ENCODE measurements at regions not wholly inside any gene's neighbourhood (a gene's known extent, or its start where the extent isn't known, plus 50 kb on each side); places are given as distances from the start of the nearest gene placed in this dataset.
"Not testable (repeated sequence)": the region's sequence is repeated elsewhere in the genome, so short reads cannot be mapped to it uniquely, and the experiment has no call there.

GRCh38 chr17:72372185-72372584 lies 251.4 kb downstream of the SOX9 start:
- DNase-seq = no peak

- DNase-seq = no peak
Observed at GRCh38 chr17:72373910-72374741, 253.3 kb downstream of the SOX9 start.

DNA sequence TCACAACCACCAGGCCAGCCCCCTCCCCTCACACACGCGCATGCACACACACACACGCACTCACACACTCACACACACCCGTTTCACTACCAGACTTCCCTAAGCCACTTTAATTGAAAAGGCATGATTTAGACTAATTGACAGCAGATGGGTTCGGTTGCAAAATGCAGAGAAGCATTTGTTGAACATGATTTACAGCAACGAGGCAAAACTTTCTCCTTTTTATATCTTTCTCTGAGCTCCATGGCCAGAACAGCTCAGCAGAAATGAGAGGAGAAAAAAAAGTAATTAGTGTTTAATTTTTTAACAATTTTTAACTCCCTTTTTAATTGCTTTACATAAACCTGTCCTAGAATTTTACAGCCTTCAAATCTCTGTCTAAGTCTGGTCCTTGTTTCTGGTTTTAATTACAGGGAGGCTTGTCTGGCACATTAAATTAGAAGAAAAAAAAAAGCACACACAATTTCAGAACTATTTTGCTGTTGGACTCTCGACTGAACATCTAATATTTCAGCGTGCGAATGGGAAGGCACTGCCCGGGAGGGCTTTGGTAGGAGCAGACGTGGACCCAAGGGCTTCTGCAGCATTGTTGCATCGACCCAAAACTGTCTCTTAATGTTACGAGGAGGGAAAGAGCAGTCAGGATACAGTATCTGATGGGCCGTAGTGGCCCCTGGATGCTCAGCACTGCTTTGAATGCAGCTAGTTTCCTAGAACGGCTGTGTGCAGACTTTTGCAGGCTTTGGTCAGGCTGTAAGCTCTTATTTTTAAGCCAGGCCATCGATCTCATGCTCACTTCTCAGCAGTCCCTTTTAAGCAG lies 255.9 kb downstream of the SOX9 start:
- DNase-seq = no peak

- no peak for DNase-seq
Observed at GRCh38 chr17:72378414-72379390, 257.9 kb downstream of the SOX9 start.

DNA sequence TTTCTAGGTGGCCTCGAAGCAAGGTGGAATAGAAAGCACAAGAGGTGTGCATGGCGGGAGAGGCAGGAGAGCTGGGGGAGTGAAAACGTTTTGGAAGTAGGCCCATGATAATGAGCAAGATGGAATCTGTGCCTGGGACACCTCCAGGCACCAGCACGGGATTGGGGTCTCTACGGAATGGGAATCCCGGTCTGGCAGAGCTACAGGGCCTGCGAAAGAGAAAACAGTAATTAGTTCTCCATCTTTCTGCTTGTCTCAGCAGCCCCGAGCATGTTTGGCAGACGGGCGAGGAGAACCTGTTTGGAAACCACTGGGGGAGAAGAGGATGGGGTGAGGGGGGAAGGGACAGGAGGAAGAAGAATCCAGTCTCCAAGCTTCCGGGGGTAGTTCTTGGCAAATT lies 258.7 kb downstream of the SOX9 start:
- no peak for DNase-seq

GRCh38 chr17:72380120-72380519 lies 259.3 kb downstream of the SOX9 start:
- DNase-seq = no peak

GRCh38 chr17:72380737-72381136 lies 259.9 kb downstream of the SOX9 start:
- DNase-seq = no peak

DNA sequence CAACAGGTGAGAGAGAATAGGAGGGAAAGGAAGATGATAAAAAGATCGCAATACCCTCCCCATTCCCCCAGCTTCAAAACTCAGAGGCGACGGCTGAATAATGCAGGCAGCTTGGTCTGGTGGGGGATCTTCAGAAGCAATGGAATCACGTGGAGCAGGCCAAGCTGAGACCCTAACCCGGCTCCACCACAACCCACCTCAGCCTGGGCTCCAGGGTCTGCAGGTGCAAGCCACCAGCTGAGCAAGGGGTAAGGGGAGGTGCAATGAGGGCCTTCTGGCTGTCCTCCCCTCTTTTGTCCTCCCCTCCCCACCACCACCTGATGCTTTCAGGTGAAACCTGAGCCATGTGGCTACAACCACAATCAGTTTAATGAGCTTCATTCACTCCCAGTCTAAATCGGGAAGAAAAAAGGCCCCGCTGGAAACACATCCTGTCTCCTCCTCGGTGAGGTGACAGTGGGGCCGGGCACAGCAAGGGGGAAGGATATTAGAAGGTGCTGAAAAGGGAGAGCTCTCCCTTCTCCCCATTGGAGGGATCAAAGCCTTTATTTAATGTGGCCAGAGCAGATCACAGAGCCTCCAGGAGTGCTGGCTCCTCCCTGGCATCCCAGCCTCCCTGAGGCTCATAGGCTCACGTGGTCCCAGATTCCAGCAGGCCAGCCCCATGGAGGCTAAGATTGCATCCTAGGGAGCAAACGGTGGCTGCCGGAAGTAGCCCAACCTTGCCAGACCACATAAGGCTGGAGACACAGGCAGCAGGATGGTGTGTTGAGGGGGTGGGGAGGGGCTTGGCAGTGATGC lies 261.0 kb downstream of the SOX9 start:
- peak; percentile 70 for DNase-seq

DNA sequence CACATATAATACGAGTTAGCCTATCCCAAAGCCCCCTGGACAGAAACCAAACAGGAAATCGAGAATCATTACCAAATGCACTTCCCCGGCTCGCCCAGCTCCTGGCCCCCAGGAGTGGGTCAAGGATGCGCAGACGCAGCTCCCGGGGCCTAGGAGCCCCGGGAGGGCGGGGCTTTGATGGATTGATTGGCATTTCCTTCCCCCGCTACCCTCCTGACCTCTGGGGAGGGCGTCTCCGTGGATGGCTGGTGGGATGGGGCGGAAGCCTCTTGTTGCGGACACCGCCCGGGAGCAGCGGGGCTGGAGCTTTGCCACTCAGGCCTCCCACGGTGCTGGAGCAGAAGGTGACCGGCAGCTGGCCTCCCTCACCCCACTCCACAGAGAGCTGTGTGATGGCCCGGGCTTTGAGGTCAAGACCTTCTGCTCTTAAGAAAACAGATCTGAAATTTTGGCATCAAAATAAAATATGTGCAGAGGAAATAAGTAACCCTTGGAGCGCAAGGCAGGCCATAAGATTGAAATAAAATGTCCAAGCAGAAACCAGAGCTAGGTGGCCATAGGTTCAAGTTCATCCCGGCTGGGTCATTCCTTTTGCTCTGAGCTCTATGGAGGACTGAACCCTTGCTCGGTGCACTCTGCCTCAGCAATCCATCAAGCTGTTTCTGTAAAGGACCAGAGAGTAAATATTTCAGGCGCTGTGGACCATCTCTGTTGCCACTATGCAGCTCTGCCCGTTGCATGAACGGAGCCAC lies 262.3 kb downstream of the SOX9 start:
- DNase-seq = no peak

DNA sequence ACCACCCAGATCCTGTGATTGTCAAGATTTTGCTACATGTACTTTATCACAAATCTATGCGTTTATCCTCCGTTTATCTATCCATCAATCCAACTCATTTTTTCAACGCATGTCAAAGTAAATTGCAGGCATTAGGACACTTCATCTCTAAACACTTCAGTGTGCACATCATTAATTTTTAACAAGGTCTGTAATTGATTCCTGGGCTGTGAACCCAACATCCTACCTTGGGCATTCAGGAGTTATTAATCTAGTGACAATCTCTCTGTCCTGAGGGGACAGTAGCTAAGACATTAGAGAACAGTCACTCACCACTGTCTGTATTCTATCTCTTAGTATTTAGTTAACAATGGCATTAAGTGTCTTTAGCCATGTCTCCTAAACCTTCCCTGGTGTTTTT lies 264.7 kb downstream of the SOX9 start:
- no peak for DNase-seq

GRCh38 chr17:72386173-72386572 lies 265.4 kb downstream of the SOX9 start:
- not testable (repeated sequence) for DNase-seq

DNA sequence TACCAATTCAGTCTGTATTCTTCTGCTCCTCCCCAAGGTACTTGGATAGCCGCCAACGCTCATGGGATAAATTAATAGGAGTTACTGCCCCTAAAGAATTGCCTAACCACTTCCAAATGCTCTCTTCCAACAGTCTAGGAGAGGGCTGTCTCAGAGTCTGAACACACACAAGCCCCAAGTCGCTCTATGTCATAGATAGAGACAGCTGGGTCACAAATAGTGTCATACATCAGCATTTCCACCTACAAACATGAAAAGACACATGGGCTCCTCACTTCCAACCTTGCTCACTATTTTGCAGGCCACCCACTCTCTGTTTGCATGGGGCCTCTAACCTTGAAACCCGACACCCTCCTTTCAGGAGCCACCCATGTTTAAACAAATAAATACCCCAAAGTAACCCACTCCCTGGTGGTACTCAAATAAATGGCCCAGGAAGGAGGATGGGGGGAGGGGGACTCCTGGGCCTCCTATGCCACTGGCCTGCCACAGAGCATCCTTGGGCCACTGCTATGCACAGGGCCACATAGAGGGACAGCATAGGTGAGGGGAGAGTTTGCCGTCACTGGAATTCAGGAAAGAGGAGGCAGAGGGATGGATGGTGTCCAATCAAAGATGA lies 265.9 kb downstream of the SOX9 start:
- DNase-seq = no peak

DNA sequence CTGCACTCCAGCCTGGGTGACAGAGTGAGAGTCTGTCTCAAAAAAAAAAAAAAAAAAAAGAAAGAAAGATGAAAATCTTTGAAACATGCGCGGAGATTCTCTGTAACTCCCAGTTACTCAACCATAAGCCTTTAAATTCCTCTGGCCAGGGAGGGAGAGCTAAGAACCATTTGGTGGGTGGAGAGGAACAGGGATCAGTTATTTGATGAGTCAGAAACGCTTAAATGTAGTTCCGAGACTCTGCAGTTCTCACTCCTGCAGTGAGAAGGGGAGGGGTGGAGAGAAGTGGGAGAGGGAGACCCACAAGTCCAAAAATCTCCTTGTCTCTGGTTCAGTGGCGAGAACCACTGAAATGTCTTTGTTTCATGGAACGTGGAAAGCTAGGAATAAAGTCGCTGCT lies 266.7 kb downstream of the SOX9 start:
- no peak for DNase-seq

GRCh38 chr17:72387969-72388368 lies 267.1 kb downstream of the SOX9 start:
- DNase-seq = no peak

DNA sequence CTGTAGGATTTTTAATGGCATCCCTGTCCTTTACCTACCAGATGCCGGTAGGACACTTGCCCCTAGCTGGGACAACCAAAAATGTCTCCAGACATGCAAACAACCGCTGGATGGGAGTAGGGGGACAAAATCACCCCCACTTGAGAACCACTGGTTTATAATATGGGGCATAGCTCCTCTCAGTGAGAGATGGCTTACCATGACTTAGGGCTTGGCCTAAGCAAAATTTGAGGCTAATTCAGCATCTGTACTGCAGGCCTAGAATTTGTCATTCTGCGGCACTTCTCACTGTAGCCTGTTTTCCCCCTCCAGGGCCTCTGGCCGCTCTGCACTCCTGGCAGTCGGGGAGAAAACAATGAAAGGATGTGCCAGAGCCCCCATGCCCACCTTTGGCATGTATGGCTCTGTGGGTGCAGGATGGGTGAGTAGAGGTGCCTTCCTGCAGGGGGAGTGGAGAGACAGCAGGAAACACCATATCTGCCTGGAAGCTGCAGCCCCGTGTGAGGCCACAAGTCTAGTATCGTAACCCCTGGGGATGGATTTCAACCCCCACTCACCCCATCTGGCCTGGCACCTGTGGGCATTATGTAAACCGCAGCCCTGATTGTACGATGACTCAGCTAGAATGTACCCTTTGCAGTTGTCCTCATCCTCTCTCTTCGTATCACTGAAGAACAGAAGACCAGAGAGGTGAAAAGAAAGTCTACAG lies 268.1 kb downstream of the SOX9 start:
- DNase-seq = no peak

GRCh38 chr17:72390675-72391508 lies 270.1 kb downstream of the SOX9 start:
- no peak for DNase-seq

DNA sequence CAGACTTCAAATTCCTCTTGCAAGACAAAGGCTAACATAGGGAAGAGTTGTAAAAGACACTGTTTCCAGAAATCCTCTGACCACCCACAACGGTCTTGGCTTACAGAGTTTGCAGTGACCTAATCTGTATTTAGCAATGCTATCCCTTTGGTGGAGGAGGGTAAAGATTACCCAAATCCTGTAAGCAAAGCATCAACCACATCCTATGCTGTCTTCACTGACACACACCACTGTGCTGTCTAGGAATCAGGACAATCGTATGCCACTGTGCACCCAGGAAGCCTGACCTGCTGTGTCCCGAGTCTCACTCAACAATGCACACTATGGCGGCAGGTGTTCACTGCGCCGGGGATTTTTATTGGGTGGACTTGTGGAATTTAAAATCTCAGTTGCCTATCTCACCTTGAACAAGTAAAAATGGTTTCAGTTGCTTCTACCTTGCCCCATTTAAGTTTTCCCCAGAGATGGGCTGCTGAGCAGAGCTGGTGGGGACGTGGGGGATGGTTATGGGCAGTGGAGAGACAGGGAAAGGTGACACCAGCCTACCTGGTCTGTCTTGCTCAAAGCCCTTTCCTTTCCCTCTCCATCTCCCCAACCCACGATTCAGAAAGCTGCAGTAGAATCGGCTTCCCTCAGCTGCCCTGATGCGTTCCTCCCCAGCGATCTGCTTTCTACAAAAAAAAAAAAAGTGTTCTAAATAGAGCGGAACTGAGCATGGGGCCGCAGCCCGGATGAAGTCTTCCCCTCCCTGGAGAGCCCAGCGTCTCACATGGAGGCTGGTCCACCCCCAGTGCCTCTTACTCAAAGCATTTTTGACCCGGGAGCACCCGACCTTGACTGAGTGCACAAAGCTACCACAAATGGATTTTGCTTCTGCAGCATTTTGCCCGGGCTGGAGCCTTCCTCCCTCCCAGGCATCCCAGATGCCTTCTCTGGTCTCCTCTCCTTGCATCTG lies 271.5 kb downstream of the SOX9 start:
- no peak for DNase-seq

- DNase-seq = no peak
Observed at GRCh38 chr17:72393553-72393952, 272.7 kb downstream of the SOX9 start.

All from NCI-H2029 treated with DMSO at 0.1 percent for 48 hours (cell line).